ENCODE measurements at regions not wholly inside any gene's neighbourhood (a gene's known extent, or its start where the extent isn't known, plus 50 kb on each side); places are given as distances from the start of the nearest gene placed in this dataset.

DNA sequence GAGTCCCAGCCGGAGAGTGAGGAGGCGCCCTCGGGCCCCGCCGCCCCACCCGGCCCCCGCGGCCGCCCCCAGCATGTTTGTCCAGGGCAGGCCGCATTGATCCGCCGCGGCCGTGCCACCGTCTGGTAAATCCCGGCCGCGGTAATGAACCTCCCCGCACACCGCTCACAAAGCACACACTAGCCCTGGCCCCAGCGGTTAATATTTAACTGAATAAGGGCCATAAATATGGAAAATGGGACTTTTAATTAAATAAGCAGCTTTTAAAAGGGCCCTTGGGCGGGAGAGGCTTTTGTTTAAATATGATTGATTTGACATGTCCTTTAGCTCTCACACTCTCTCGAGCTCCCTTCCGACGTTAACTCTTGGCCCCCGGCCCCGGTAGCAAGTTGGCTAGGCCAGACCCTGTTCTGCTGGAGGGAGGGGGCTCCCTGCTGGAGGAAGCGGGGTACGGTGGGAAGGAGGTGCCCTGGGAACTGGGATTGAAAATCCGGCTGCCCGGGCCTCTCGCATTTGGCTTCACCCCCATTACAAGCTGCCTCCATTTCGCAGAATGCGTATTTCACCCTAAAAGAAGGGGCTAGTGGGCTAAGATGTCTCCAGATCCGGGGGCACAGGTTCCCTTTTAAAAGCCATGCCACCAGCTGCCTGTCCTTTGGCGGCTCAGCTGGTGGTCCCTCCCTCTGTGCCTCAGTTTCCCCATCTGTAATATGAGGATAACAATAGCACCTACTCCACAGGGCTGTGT lies 199.8 kb downstream of the RBM19 start:
- FAIRE-seq: no peak

DNA sequence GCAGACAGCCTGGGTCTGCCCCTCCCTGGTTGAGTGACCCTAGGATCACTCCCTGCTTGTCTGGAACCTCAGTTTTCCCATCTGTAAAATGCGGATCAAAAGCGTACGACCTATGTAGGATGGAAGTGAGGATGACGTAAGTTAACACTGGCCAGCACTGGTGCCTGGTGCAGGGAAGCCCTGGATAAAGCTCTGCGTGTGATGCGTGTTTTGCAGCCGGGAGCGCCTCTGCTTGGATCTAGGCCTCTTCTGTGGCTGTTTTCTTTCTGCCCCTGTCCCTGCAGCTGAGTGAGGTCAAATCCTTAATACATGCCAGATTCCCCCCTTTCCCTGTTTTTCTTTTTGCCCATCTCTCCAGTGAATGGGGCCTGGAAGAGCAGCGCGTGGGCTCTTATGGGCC lies 201.5 kb downstream of the RBM19 start:
- DNase-seq (ENCODE audit: insufficient read length, low spot score) (no peak), FAIRE-seq (no peak)

More for the DNA sequence above, 199.8 kb downstream of the RBM19 start:
- no peak for DNase-seq (ENCODE audit: insufficient read length, low spot score)

DNA sequence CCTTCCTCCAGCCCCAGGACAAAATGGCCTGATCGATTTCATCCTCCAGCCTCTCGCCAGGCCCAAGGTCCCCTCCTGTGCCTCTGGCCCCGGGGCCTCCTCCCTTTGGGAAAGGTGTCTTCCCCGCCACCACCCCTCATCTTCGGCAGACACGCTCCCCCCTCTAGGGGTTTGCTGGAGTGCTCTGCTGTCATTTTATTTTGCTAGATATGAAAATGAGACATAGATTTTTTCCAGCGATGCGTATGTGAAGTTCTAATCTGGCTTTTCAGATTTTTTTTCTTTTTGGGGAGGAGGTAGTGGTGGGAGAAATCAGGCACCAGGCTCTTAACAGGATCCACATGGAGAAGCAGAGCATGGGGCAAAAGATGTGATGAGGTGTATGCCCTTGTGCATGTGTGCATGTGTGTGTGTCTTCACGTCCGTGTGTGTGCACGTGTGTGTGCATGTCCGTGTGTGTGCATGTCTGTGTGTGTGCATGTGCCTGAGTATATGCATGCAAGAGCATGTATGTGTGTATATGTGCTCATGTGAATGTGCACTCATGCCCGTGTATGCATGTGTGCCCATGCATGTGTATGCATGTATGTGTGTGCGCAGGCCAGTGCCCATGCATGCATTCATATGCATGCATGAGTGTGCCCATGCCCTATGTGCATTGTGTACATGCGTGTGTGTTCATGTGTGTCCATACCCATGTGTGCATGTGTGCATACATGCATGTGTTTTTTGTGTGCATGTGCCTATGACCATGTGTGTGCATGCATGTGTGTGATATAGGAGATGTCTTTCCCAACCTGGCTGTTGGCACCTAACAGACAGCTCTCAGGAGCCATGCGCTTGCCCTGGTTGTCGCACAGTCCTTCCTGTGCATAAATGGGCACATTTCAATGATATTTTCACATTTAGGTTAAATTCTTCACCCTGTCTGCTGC lies 203.0 kb downstream of the RBM19 start:
- DNase-seq (ENCODE audit: insufficient read length, low spot score) (no peak), FAIRE-seq (no peak)

DNA sequence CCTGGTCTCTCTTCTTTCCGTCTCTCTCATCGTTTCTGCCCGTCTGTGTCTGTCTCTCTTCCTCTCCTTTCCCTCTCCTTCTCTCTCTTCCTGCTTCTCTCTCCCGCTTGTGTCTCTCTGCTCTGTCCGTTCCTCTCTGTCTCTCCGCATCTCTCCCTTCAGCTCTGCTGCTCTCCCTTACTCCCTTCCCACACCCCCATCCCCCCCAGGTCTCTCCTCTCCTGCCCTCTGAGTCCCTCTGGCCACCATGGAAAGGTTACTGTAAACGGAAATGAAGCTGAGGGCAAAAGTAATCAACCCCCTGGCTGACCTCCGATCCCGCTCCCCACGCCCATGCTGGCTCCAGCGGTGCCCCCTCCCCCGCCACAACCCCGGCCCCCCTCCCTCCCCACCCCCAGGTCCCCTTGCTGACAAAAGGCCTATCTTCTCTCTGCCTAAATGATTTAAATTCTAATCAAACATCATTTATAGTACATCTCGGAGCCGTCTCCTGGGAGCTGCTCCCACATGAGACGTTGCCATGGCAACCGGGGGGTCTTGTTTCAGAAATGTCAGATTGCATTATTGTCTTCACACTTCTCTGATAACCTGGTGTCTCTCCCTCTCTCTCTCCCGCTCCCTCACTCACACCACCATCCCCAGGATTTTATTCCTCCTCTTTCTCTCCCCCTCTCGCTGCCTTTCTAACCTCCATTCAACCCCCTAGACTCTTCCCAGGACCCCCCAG lies 203.8 kb downstream of the RBM19 start:
- FAIRE-seq (no peak), DNase-seq (ENCODE audit: insufficient read length, low spot score) (no peak)

DNA sequence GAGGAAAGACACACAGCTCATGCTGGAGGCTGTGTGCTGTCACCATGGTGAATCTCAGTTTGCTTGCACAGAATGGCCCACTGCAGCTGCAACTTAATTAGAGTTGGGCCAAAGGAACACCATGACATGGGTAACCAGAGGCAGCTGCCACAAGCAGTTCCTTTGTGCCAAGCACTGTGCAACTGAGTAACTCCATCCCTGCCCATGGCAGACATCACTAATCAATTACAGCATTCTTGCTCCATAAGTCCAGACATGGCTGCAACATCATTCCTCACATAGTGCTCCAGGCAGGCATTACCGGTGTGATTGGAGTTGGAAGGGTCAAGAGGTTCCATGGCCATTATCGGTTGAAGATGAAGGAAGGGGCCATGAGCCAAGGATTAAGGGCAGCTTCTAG lies 207.0 kb downstream of the RBM19 start:
- DNase-seq (ENCODE audit: insufficient read length, low spot score): no peak
- FAIRE-seq: no peak

DNA sequence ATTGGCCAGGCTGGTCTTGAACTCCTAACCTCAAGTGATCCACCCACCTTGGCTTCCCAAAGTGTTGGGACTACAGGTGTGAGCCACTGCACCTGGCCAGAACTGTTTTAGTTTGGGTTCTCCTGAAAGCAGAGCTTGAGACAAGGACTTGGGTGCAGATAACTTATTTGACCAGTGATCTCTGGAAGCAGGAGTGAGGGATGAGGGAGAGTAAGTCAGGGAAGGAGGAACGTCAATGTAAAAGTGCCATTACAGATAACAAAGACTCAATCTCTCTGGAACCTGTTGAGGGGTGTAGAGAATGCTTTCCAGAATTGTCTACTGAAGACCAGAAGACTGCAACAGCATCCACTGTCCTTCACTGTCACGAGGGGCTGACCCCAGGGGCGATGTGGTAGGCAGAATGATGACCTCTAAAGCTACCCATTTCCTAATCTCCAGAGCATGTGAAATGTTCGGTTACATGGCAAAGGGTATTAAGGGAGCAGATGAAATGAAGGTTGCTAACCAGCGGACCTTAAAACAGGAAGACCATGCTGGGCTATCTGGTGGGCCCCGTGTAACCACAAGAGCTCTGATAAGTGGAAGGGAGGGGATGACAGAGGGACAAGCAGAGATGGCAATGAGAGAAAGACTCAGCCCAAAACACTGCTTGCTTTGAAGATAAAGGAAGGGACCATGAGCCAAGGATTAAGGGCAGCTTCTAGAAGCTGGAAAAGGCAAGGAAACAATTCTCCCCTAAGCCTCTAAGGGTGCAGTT lies 207.8 kb downstream of the RBM19 start:
- no peak for FAIRE-seq
- DNase-seq (ENCODE audit: insufficient read length, low spot score): no peak

DNA sequence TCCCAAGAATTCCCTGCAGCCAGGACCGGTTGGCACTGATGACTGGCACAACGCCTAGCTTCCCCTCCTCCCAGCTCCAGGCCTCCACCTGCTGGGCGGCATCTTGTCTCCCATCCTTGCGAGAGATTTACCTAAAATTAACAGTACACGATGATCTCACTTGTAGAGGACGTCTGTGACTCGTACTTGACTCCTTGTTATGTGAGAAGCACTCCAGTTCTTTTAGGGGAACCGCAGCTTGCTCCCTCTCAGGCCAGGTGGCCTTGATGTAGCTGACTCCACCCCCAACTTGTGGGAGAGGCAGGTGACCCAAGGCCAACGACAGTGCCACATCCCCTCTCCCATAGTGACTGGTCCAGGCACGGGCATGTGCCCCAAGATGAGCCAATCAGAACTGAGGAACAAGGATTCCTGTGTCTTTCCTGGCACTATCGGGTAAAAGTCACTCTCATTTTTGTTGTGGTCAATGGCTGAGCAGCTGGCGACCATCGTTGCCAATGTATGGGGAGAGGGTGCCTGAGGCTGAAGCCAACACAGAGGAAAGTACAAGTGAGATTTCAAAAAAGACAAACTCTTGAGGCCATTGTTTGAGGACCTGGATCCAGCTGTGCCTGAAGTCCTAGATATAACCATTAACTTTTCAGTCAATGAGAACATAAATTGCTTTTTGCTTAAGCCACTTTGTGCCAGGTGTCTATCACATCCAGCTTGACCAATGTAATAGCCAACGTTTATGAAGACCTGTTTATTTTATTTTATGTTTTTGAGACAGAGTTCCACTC lies 208.7 kb downstream of the RBM19 start:
- DNase-seq (ENCODE audit: insufficient read length, low spot score): no peak
- FAIRE-seq: no peak

DNA sequence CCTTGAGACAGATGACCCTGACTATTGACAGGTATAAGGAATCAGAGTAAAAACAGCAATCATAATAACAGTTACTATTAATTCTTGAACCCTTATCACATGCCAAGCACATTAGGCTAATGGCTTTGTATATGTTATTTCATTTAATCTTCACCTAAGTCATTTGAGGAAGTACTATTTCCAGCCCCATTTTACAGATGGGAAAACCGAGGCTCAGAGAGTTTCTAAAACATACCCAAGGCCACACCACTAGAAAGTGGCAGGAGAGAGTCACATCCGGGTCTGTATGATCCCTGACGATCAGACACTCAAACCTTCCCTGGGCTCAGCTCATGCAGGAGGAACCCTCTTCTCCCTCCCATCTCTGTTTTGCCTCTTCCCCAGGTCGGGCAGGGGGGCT lies 209.5 kb downstream of the RBM19 start:
- no peak for FAIRE-seq
- DNase-seq (ENCODE audit: insufficient read length, low spot score): no peak

DNA sequence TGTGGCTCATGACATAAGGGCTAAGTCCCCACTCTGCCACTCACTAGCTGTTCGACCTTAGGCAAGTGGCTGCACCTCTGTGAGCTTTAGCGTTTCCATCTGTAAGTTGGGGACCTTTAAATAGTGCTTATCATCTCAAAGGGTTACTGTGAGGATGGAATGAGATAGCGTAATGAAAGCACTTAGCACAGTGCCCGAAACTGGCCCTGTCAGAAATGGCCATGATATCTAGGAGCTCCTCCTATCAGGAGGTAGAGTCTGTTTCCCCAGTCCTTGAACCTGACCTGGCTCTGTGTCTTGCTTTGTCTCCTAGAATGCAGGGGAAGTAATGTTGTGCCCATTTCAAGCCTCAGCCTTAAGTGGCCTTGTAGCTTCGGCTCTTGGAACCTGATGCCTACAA lies 211.0 kb downstream of the RBM19 start:
- no peak for DNase-seq (ENCODE audit: insufficient read length, low spot score)
- no peak for FAIRE-seq

DNA sequence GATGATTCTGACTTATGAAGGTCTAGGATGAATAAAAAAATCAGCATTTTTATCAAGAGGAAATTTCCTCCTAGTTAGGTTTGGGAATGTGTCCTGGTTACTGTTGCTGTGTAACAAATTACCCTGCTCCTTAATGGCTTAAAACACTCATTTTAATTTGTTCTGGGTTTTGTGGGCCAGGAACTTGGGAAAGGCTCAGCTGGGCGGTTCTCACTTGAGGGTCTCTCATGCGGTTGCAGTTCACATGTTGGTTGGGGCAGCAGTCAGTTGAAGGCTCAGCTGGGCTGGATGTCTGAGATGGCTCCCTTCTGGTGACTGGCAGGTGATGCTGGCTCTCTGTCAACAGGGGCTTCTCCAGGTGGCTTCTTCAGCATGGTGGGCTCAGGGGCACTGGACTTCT lies 214.6 kb downstream of the RBM19 start:
- FAIRE-seq (no peak), DNase-seq (ENCODE audit: insufficient read length, low spot score) (no peak)

DNA sequence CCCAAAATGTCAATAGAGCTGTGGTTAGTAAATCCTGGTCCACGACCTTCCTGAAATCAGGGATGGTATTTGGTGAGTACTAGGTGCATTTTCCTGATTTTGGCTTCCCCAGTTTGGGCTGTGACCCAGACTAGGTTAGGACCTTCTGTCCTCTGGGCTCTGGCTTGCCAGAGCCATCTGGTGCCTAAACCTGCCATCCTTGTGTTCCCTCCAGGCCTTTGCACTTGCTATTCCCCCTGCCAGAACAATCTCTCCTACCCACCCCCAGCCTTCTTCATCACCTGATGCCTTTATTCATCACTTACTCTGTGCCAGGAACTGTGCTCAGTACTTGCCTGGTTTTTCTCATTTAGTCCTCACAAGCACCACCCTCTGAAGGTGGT lies 216.7 kb downstream of the RBM19 start:
- DNase-seq (ENCODE audit: insufficient read length, low spot score) (no peak), FAIRE-seq (no peak)

DNA sequence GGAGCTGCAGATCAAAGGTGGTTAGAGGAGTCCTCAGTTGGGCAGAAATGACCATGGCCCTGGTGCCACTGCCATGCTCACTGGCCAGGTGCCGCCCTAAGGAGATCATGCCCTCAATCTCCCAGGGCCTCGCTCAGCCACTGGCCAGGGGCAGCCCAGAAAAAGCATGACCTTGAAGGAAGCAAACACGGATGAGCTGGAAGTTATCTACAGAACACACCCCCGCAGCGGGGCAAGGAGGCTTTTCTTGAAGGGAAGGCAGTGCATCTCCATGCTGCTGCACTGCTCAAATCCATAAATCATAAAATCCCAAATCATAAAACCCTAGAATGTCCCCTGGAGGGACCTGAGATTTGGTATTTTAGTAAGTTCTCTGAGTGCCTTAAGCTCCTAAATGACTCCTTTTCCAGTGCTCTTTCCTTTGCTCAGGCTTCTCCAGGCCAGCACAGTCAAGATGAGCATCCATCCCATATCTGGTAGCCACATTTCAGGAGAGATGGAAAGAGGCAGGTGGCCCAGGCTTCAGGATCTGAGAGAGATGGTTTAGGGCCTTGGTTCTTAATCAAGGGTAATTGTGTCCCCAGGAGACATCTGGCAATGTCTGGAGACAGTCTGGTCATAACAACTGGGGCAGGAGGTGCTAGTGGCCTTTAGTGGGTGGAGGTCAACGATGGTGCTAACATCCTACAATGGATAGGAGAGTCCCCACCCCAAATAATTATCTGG lies 217.3 kb downstream of the RBM19 start:
- DNase-seq (ENCODE audit: insufficient read length, low spot score) (no peak), FAIRE-seq (no peak)

DNA sequence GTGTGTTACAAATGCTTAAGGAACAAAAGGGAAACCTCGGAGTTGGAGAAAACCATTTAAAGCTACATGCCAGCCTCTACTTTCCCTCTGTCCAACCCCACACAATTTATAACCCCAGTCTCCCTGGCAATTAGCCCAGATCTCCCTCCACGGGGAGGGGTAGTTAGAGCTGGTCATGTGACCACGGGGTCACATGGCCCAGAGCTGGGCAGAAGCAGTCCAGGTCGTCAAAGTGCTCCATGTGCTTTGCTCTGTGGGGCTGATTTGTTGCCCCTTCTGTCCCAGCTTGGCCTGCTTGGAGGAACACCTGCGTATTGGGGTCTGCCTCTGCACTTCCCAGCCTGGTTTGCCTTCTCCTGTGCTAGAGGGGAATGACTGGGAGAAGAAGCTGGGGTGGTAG lies 219.1 kb downstream of the RBM19 start:
- no peak for DNase-seq (ENCODE audit: insufficient read length, low spot score)

DNA sequence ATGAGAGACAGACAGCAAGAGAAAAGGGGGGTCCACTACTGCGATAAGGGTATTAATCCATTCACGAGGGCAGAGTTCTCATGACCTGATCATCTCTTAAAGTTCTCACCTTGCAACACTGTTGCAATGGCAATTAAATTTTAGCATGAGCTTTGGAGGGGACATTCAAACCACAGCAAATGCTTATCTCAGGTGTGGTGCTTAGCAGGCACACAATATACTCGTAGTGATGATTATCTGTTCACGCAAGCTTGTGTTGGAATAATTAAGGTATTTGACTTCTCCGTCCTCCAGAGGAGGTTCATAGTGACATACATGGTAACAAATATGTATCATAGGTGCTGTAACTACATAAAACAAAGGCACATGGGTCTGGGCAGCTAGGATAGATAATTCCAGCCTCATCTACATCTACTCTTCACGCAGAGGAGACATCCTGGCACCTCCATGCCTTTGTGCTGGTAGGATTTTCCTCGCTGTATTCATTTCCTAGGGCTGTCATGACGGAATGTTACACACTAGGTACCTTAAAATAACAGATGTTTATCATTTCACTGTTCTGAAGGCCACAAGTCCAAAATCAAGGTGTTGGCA lies 221.2 kb downstream of the RBM19 start:
- no peak for FAIRE-seq

More for the DNA sequence above, 219.1 kb downstream of the RBM19 start:
- no peak for FAIRE-seq

DNA sequence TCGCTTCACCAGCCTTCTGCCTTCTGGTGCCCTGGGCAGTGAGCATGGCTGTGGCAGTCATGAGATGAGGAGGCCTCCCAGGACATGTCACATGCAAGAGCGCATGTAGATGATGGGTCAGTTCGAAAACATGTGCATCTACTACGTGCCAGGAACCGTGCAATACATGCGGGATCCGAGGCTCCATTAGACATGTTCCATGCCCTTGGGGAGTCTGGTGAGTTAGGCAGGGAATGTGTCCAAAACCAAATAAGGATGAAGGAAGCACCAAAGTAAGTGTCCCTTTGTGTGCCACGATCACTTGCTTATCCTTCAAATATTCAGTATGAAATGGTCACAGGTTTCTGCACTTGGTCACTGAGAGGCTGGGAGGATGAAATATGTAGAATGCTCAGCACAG lies 223.3 kb downstream of the RBM19 start:
- DNase-seq (ENCODE audit: insufficient read length, low spot score) (no peak), FAIRE-seq (no peak)

More for the DNA sequence above, 221.2 kb downstream of the RBM19 start:
- DNase-seq (ENCODE audit: insufficient read length, low spot score): no peak

DNA sequence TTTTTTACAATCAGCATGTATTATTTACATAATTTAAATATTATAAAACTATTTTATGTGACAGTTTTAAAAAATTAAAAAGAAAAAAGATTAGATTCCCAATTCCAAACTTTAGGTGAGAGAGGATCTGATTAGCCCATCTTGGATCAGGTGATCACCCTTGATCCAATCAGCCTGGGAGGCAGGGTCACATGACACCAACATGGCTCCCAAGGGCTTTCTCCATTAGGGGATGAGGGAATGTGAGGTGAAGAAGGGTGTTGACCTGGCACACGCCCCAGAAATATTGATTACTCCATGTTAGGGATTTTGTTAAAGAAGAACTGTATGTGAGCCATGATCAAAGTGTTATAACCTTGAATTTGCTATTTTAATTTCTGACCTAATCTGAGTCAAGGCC lies 225.4 kb downstream of the RBM19 start:
- FAIRE-seq: no peak
- no peak for DNase-seq (ENCODE audit: insufficient read length, low spot score)

DNA sequence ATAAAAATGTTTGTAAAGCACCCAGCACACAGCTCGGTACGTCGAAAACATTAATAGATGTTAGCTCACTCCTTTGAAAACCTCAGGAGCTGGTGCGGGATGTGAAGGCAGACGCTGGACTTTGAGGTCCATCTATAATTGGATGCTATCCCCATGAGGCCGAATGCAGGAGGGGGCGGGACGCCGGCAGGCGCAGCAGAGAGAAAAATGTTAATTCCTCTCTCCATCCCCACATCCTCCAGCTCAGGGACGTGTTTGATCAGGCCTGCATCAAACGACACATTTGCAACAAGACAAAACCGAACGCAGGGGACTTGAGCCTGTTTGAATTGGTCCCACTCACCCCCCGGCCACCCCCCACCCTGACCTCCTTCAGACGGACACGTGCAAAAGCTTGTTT lies 231.0 kb downstream of the RBM19 start:
- DNase-seq (ENCODE audit: insufficient read length, low spot score) (no peak), FAIRE-seq (no peak)

DNA sequence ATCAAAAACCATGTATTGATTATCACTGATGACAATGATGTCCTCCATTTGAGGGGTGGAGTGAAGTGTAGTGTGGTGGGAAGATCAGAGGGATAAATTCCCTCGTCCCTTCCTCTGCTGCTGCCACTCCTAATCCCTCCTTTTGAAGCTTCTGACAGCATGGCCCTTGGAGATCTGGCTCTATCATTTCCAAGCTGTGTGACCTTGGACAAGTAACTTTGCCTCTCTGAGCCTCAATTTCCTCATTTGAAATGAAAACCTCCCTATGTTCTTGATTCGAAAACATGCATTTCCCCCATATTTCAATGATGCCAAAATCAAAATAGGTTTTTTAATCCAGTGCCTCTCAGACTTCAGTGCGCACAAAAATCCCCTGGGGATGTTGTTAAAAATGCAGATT lies 231.6 kb downstream of the RBM19 start:
- no peak for DNase-seq (ENCODE audit: insufficient read length, low spot score)
- no peak for FAIRE-seq

DNA sequence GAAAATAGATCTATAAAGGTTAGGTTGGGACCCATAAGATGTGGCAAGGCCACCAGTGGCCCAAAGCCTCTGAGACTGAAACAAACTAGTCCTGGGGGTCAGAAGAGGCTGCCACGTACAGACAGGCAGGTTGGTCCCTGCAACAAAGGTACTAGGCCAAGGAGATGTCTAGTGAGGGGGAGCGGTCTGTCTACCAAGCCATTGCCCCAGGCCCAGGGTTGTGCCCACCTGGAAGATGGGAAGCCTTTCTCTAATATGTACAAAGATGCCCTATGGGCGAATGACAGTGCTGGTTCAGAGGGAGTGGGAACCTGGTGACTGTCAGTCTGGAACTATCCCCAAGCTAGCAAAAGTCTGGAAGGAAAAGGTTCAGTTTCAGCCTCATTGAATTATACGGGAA lies 233.2 kb downstream of the RBM19 start:
- no peak for DNase-seq (ENCODE audit: insufficient read length, low spot score)
- no peak for FAIRE-seq
